ENCODE measurements at regions not wholly inside any gene's neighbourhood (a gene's known extent, or its start where the extent isn't known, plus 50 kb on each side); places are given as distances from the start of the nearest gene placed in this dataset.
A peak's percentile ranks its signal among the peaks of the same experiment; 100 is the strongest.

GRCh38 chr6:27188061-27188884, 59.2 kb upstream of the PRSS16 start:
- no peak overlapping the region for H4K5ac ChIP-seq (ENCODE audit: insufficient read length, low read depth, low read length)
- no CpG with 5 or more reads among the region's 33 CpGs for WGBS (ENCODE audit: extremely low coverage, insufficient read length, low lambda C conversion rate)
- Mint-ChIP-seq H3K4me3 (peak overlapping the region; percentile 86 to 93), H3K36me3 (ENCODE audit: insufficient read depth in 1 of 3, low read depth in 3 of 3) (no peaks in the 10 kb centered on the region), H3K27ac (peak overlapping the region; percentile 65 to 98 (median 78)), H3K9me3 (no peaks in the 10 kb centered on the region), H3K27me3 (ENCODE audit: low read depth) (peaks cover 13% of the 10 kb centered on the region; the same call in 1 of the 2 replicates), H3K4me1 (peaks cover 12 to 17% of the 10 kb centered on the region in 2 experiments)
- peak overlapping the region; percentile 93 for H3K4me2 ChIP-seq (ENCODE audit: insufficient read depth, insufficient read length, low read length)
- no peak overlapping the region for H2BK20ac ChIP-seq (ENCODE audit: low read depth, low read length, poor library complexity, severe bottlenecking)
- peak overlapping the region; percentile 61 for H2AFZ ChIP-seq (ENCODE audit: low read length)
- no peaks in the 10 kb centered on the region for H3K27me3 ChIP-seq (ENCODE audit: insufficient read depth, low read length)
- peak; percentile 72 for DNase-seq
- H3K27ac ChIP-seq (ENCODE audit: insufficient read length, low read depth, low read length): peak overlapping the region; percentile 43
- H3K56ac ChIP-seq (ENCODE audit: insufficient read length, low read depth, low read length): no peak overlapping the region
- no peaks in the 10 kb centered on the region for H3K4me1 ChIP-seq (ENCODE audit: insufficient read depth, low read length)
- H3K23me2 ChIP-seq (ENCODE audit: insufficient read length, low read depth, low read length, poor library complexity, severe bottlenecking): peaks cover 8% of the 10 kb centered on the region
- H3K9me3 ChIP-seq (ENCODE audit: control insufficient read depth, low read depth, low read length): no peaks in the 10 kb centered on the region
- peak overlapping the region; percentile 76 for H3K9ac ChIP-seq (ENCODE audit: extremely low read depth, insufficient read length, low read length)
- no peak overlapping the region for H3K23ac ChIP-seq (ENCODE audit: insufficient read length, low read depth, low read length)
- H3K18ac ChIP-seq (ENCODE audit: insufficient read length, low read depth, low read length): peak overlapping the region; percentile 84
- no peaks in the 10 kb centered on the region for H4K20me1 ChIP-seq (ENCODE audit: control insufficient read depth, insufficient read depth, insufficient read length)
- no peak for TF ChIP-seq CTCF (conservative IDR thresholded peaks at IDR 0.05)
- no peaks in the 10 kb centered on the region for H3K79me1 ChIP-seq (ENCODE audit: insufficient read depth, low read depth, low read length, poor library complexity, severe bottlenecking)
- no peak overlapping the region; the same call in 1 of the 2 replicates for H3K4ac ChIP-seq (ENCODE audit: low read depth, low read length)
- H3K79me2 ChIP-seq (ENCODE audit: insufficient read depth, low read length): no peaks in the 10 kb centered on the region
- H3T11ph ChIP-seq (ENCODE audit: low read length): no peak overlapping the region
- peak overlapping the region; percentile 32; the same call in 1 of the 2 replicates for H3K14ac ChIP-seq (ENCODE audit: insufficient read depth, low read length)
- H2AK5ac ChIP-seq (ENCODE audit: insufficient read length, low read length): no peak overlapping the region
- H2BK5ac ChIP-seq (ENCODE audit: insufficient read length, low read length): no peak overlapping the region
- no peak overlapping the region for H2BK15ac ChIP-seq (ENCODE audit: low read depth, low read length)
- H2BK120ac ChIP-seq (ENCODE audit: low read depth, low read length, poor library complexity, severe bottlenecking): no peak overlapping the region
- no peak overlapping the region for H4K91ac ChIP-seq (ENCODE audit: insufficient read length, low read depth, low read length)
- no peak overlapping the region for H2BK12ac ChIP-seq (ENCODE audit: insufficient read length, low read depth, low read length)
- H4K8ac ChIP-seq (replicated peaks; ENCODE audit: insufficient read length, low read depth, low read length): no peak overlapping the region
